Caco-2 (cell line): ENCODE measurements at regions not wholly inside any gene's neighbourhood (a gene's known extent, or its start where the extent isn't known, plus 50 kb on each side); places are given as distances from the start of the nearest gene placed in this dataset.

ENCODE experiments used
- BruUV-seq: library from RNA; stranded (reverse); fragments of 400-500 nt; replicated peaks from 2 replicates; lab custom pipeline; 2021; lab: Mats Ljungman, UMichigan
- CTCF ChIA-PET: fragments of 300-600 bp; sonication (Branson Sonifier 250); formaldehyde crosslinking; loops from one replicate; lab custom pipeline; 2022; ENCODE audit warnings: antibody characterized with exemption; lab: Charles Lee
- POLR2A ChIA-PET: fragments of 300-600 bp; sonication (Branson Sonifier 250); formaldehyde crosslinking; loops from one replicate; lab custom pipeline; 2022; ENCODE audit warnings: antibody characterized with exemption; lab: Charles Lee
- DNase-seq, 2 experiments: peaks; one replicate each; pipeline versions ENCODE4 v3.0.0 to v3.0.0-alpha.2; 2020 to 2022
- H3K27me3 ChIP-seq: replicated peaks from 2 replicates; pipeline ENCODE4 v1.6.0; 2011; ENCODE audit warnings: low read length; ENCODE audit not compliant: control insufficient read depth, insufficient read depth
- H3K36me3 ChIP-seq: 2 replicates; pipeline ENCODE4 v1.5.1; 2011; ENCODE audit warnings: low read length; ENCODE audit not compliant: control insufficient read depth, insufficient read depth
- H3K4me1 ChIP-seq: fragments of 250-450 bp; sonication (Bioruptor Pico); 2 replicates; pipeline ENCODE4 v1.5.1; 2020; ENCODE audit warnings: mild to moderate bottlenecking
- H3K4me3 ChIP-seq: 2 replicates; pipeline ENCODE4 v1.5.1; 2011; ENCODE audit warnings: low read depth, mild to moderate bottlenecking, control low read depth, low read length
- H3K9me3 ChIP-seq: fragments of 250-450 bp; sonication (Bioruptor Pico); 2 replicates; pipeline ENCODE4 v1.5.1; 2020; ENCODE audit warnings: mild to moderate bottlenecking, moderate library complexity
- H3K27ac Mint-ChIP-seq: one replicate; pipeline ENCODE4 v1.8.0; 2022; ENCODE audit warnings: mixed read lengths; ENCODE audit not compliant: unreplicated experiment
- H3K27me3 Mint-ChIP-seq: one replicate; pipeline ENCODE4 v1.8.0; 2022; ENCODE audit warnings: mixed read lengths; ENCODE audit not compliant: insufficient read depth, unreplicated experiment
- H3K36me3 Mint-ChIP-seq: one replicate; pipeline ENCODE4 v1.8.0; 2022; ENCODE audit warnings: mild to moderate bottlenecking, mixed read lengths; ENCODE audit not compliant: insufficient read depth, unreplicated experiment
- H3K4me1 Mint-ChIP-seq: one replicate; pipeline ENCODE4 v1.8.0; 2022; ENCODE audit warnings: low read depth, mixed read lengths; ENCODE audit not compliant: unreplicated experiment
- H3K4me3 Mint-ChIP-seq: one replicate; pipeline ENCODE4 v1.8.0; 2022; ENCODE audit warnings: mild to moderate bottlenecking, moderate library complexity, mixed read lengths; ENCODE audit not compliant: unreplicated experiment
- H3K9me3 Mint-ChIP-seq: one replicate; pipeline ENCODE4 v1.8.0; 2022; ENCODE audit warnings: mixed read lengths; ENCODE audit not compliant: unreplicated experiment
- CTCF ChIP-seq, 2 experiments: fragments of 200-600 bp in 1 of 2; IDR thresholded peaks; 1 replicate in 1 of 2; 2 replicates in 1 of 2; pipeline versions ENCODE4 v1.5.1 to v1.8.0; 2011 to 2022; ENCODE audit warnings: antibody characterized with exemption in 1 of 2, control low read depth in 1 of 2, inconsistent platforms in 1 of 2, low read depth in 1 of 2, low read length in 1 of 2, mild to moderate bottlenecking in 1 of 2, moderate library complexity in 1 of 2; ENCODE audit not compliant: insufficient read depth in 1 of 2, severe bottlenecking in 1 of 2, unreplicated experiment in 1 of 2
- intact Hi-C: fragments of 100-400 bp; cut with micrococcal nuclease; formaldehyde crosslinking; loops from one replicate; pipeline ENCODE4 v1.10.0; 2022; ENCODE audit not compliant: unreplicated experiment

- DNase-seq: no peak
- intact Hi-C loops: no loop called here
- BruUV-seq: no TSS peak
Measured at GRCh38 chr1:187715483-187715882, 886.7 kb downstream of the PLA2G4A start.

GRCh38 chr1:187716160-187716559 is 887.4 kb downstream of the PLA2G4A start:
- intact Hi-C loops: no loop called here
- H3K27me3 Mint-ChIP-seq: no peaks in the 10 kb centered on the region
- Histone ChIP-seq H3K36me3 (no peaks in the 10 kb centered on the region), H3K9me3 (no peaks in the 10 kb centered on the region), H3K4me3 (no peak overlapping the region), H3K27me3 (no peaks in the 10 kb centered on the region), H3K4me1 (no peaks in the 10 kb centered on the region)
- ChIA-PET POLR2A (no interaction called here), CTCF (no interaction called here)
- H3K27ac Mint-ChIP-seq: no peak overlapping the region
- no peak overlapping the region for H3K4me3 Mint-ChIP-seq
- BruUV-seq: no TSS peak
- no peaks in the 10 kb centered on the region for H3K36me3 Mint-ChIP-seq
- no peak for TF ChIP-seq CTCF (IDR thresholded peaks at IDR 0.05; ENCODE audit: insufficient read depth in 1 of 2, low read depth in 1 of 2, low read length in 1 of 2, severe bottlenecking in 1 of 2, unreplicated experiment in 1 of 2)
- DNase-seq: no peak
- H3K9me3 Mint-ChIP-seq: no peaks in the 10 kb centered on the region
- H3K4me1 Mint-ChIP-seq: no peaks in the 10 kb centered on the region

More at GRCh38 chr1:187715483-187715882, 886.7 kb downstream of the PLA2G4A start:
- Mint-ChIP-seq H3K27me3 (no peaks in the 10 kb centered on the region), H3K27ac (no peak overlapping the region), H3K4me3 (no peak overlapping the region), H3K36me3 (no peaks in the 10 kb centered on the region), H3K9me3 (no peaks in the 10 kb centered on the region), H3K4me1 (no peaks in the 10 kb centered on the region)
- Histone ChIP-seq H3K4me1 (no peaks in the 10 kb centered on the region), H3K4me3 (no peak overlapping the region), H3K9me3 (no peaks in the 10 kb centered on the region), H3K27me3 (no peaks in the 10 kb centered on the region), H3K36me3 (no peaks in the 10 kb centered on the region)
- no peak for TF ChIP-seq CTCF (IDR thresholded peaks at IDR 0.05; ENCODE audit: insufficient read depth in 1 of 2, low read depth in 1 of 2, low read length in 1 of 2, severe bottlenecking in 1 of 2, unreplicated experiment in 1 of 2)
- ChIA-PET CTCF (no interaction called here), POLR2A (no interaction called here)

GRCh38 chr1:187718527-187718926 is 889.8 kb downstream of the PLA2G4A start:
- Mint-ChIP-seq H3K27ac (no peak overlapping the region), H3K4me1 (no peaks in the 10 kb centered on the region), H3K4me3 (no peak overlapping the region), H3K36me3 (no peaks in the 10 kb centered on the region), H3K9me3 (no peaks in the 10 kb centered on the region), H3K27me3 (no peaks in the 10 kb centered on the region)
- ChIA-PET CTCF (no interaction called here), POLR2A (no interaction called here)
- Histone ChIP-seq H3K27me3 (no peaks in the 10 kb centered on the region), H3K36me3 (no peaks in the 10 kb centered on the region), H3K4me3 (no peak overlapping the region), H3K9me3 (no peaks in the 10 kb centered on the region), H3K4me1 (no peaks in the 10 kb centered on the region)
- TF ChIP-seq CTCF (IDR thresholded peaks at IDR 0.05; ENCODE audit: insufficient read depth in 1 of 2, low read depth in 1 of 2, low read length in 1 of 2, severe bottlenecking in 1 of 2, unreplicated experiment in 1 of 2): no peak
- BruUV-seq: no TSS peak
- intact Hi-C loops: no loop called here
- no peak for DNase-seq
